Right forelimb (tissue), 1 donor: ENCODE measurements at regions not wholly inside any gene's neighbourhood (a gene's known extent, or its start where the extent isn't known, plus 50 kb on each side); places are given as distances from the start of the nearest gene placed in this dataset.

Experiments
- DNase-seq: peaks from one replicate; pipeline ENCODE4 v3.0.0-alpha.2; 2018

DNA sequence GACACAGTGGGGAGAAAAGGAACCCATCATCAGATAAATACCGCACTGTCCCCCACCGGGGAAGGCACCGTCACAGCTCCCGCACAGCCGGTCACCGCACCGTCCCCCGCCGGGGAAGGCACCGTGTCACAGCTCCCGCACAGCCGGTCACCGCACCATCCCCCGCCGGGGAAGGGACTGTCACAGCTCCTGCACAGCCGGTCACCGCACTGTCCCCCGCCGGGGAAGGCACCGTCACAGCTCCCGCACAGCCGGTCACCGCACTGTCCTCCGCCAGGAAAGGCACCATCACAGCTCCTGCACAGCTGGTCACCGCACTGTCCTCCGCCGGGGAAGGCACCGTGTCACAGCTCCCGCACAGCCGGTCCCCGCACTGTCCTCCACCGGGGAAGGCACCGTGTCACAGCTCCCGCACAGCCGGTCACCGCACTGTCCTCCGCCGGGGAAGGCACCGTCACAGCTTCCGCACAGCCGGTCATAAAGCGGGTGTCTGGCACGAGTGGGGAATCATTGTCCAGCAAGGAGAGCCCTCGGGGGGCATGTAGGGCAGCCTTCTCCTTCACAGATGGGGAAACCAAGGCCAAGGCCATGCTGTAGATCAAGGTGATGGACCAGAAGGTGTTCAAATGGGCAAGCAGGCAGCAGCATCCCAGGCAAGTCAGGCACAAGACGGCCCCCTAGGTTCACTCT, 280.1 kb downstream of the NPHP4 start:
- no peak for DNase-seq

DNA sequence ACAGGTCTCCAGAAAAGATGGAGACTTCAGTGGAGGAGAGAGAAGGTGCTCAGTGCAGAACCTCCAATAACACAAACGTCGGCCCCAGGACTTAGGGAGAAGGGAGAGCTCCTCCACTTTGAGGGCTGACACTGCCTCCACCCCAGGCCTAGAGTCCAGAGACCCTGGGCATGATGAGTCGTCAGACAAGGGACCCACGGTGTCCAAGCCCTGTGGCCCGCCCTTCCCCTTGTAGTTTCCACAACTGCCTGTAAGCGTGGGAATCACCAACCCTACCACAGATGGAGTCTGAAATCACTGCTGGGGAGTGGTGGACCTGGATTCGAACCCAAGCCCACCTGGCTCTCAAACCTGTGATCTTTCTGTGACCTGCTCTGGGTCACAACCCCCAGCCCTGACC, 281.1 kb downstream of the NPHP4 start:
- DNase-seq = no peak

DNA sequence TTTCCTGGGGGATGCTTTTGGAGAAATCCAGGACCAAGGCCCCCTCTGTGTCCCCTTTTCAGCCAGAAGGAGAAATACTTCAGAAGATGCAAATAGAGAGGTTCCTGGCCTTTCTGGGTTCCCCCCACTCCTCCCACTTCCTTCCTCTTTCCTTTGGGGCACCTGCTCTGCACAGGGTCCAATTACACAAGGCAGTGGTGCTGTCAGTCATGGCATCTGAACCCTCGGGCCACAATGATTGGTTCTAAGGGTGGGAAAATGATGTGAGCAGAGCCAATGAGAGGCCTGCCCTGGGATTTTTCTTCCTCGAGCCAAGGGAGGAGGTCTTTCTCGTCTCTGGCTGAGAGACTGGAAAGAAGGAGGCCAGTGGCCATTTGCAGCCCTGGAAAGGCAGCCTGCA, 282.2 kb downstream of the NPHP4 start:
- peak; percentile 26 for DNase-seq

DNA sequence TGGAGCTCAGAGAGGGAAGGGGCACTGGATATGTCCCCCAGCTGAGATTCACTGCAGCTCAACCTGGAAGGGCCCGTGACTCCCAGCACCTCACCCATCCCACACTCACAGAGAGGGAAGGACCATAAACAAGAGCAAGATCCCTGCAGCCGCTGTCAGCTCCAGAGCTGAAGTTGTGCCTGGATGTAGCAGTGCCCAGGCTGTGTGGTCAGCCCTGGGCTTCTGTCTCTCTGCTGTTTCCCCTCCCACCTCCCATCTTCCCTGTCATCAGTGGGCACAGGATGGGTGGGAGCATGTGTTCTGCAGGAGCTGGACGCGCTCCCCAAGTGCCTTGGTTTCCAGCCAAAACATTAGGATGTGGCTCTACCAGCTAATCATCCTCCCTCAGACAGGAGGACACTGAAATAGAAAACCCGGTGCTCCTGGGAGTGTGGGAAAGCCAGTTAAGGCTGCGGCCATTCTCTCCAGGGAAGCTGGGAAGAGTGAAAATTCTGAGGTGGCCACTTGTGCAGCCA, 282.7 kb downstream of the NPHP4 start:
- peak; percentile 36 for DNase-seq

DNA sequence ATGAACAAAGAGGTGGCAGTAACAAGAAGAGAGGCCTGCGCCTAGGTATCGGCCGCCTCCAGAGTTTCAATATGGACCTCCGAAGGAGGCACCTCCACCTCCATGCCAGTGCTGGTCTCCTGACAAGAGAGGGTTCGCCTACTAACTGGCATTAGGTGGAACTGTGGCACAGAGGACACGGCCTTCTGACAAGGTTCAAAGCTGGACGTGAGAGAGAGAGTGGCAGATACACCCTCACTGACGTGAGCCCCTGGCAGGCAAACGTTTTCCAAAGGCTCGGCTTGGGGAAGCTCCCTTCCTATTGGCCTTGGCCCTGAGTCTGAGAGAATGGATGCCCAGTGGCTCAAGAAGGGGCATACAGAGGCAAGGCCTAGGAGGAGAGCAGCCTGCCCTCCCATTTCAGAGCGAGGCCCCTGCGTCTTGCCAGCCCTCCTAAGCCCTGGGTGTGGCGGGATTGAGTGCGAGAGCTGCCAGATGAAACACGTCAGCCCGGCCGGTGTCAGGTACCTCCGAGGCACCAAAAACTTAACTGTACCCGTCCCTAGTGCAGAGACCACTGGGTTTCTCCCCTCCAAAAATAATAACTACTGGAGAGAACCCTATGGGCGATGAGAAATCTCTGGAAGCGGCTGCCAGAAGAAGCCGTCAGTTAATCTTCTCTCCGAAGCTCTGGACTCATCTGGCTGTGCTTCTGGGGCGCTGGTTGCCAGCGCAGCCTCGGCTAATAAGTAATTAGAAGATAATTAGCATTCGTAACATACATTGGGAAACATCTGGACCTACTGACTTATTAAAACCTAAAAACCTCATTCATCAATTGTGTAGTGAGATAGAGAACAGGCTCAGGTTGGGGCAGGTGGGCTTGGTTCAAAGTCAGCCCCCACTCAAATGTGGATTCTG, 283.6 kb downstream of the NPHP4 start:
- DNase-seq = peak; percentile 27

DNA sequence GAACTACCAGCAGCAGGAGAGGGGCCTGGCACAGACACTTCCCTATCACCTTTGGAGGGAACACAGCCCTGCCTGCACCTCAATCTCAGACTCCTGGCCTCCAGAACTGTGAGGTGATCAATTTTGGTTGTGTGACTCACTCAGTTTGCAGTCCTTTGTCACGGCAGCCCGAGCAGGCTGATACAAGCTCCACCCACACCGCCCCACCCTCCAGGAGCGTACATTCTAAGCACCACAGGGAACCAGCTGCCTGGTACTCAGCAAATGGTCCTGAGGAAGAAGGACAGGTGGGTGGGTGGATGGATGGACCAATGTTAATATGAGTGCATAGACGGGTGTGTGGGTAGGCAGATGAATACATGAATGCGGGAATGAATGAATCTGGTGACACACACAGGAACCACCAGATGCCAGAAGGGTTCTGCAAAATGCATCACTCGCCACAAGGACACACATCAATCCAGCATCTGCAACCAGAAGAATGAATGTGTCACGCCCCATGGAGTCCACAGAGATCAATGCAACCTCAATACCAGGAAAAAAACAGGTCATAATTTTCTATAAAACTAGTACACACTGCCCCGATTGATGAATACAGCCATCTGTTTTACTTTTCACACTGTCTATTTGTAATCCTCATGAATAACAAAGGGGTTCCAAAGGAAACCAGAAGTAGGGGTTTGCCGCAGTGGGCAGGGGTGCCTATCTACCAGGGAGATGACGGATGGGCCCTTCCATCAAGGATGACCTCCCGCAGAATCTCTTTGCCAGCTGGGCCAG, 284.5 kb downstream of the NPHP4 start:
- DNase-seq = peak; percentile 20

DNA sequence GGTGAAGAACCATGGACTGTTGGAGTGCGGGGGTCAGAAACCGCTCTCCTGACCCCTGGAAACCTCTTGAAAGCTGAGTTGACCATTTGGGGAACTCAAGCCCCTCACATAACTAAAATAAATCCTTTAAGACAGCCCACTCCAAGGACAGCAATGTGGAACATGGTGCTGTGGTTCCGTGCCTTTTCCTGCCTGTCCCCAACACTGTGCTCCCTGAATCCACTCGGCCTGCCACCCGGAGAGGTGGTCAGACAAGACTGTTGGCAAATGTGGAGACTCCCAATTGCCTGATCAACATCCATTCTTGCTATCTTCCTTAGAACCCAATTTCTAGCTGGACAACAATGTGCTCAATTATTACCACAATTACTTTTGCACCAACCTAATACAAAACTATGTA, 286.0 kb downstream of the NPHP4 start:
- DNase-seq = no peak

DNA sequence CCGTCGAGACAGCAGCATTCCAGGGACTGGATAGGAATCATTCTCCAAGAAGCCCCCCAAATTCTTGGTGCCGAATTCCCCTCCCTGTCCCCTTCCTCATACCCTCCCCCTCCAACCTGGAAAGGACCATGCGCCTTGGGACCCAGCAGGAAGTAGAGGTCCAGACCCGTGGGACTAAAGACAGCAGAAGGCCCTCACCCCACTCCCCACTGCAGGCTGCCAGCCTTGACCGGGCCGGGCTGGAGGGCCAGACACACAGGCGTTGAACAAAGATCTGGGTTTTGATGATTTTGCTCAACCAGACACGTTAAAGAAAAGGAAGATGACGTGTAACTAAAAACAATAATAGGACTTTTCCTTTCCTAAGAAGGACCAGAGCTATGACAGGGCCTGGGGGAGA, 286.5 kb downstream of the NPHP4 start:
- no peak for DNase-seq

DNA sequence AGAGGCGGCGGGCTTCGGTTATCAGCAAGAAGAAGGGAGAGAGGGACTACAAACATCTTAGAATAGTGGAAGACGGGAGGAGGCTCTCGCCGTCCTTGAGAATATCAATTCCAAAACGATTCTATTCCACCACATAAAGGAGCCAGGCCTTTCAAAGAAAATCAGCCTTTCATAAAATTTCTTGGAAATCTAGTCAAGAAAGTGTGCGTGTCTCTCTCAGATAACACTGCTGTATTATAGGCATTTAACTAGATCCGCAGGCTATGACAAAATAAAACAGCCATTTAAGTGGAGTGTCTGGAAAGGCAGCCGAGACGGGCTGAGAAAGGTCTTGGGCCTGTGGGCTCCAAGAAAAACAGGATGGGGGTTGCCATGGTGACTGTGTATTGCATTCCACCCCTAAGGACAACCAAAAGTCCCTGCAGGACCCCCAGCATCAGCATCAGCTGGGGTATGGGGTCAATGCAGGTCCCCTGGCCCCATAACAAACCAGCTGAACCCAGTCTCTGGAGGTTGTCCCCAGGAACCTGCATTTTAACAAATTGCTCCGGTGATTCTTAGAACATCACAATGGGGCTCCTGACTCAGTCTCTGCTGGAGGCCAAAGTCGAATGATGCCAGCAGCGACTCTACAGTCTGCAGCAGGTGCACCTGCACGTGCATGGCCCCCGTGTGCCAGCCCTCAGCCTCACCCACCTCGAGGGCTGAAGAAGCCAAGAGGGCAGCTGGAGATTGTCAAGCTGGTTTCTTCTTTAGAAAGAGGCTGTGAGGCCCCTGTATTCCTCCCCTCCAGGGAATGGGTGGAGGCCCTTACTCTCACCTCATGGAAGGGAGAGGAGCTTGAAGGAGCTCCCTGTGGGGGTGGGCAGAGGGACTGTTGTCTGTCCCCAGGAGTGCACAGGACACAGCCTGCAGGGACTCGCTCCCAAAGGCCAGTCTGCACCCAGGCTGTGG, 287.4 kb downstream of the NPHP4 start:
- DNase-seq = peak; percentile 6

DNA sequence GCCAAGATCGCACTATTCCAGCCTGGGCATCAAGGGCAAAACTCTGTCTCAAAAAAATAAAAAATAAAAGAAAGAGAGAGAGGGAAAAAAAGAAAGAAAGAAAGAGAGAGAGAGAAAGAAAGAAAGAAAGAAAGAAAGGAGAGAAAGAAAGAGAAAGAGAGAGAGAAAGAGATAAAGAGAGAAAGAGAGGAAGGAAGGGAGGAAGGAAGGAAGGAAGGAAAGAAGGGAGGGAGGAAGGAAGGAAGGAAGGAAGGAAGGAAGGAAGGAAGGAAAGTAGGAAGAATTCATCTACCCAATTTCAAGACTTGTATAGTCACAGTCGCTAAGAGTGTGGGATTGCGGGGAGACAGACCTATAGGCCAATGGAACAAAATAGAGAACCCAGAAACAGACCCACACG, 290.6 kb downstream of the NPHP4 start:
- DNase-seq = no peak

DNA sequence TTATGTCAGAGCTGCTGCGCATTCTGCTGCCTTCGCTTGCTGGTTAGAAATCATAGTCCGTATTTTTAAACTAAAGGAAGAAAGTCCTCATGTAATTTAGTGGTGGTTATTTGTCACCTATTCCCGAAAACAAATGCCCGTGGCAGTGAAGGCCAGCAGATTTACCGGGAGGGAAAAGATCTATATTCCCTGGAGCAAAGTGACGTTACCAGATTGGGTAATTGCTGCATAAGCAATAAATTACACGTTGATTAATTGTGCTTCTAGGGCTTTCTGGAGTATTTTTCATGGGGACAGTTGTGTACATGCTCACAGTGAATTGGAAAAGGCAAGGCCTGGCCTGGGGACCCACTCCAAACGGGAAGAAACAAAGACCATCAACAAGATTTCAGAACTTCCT, 298.7 kb downstream of the NPHP4 start:
- DNase-seq = no peak

DNA sequence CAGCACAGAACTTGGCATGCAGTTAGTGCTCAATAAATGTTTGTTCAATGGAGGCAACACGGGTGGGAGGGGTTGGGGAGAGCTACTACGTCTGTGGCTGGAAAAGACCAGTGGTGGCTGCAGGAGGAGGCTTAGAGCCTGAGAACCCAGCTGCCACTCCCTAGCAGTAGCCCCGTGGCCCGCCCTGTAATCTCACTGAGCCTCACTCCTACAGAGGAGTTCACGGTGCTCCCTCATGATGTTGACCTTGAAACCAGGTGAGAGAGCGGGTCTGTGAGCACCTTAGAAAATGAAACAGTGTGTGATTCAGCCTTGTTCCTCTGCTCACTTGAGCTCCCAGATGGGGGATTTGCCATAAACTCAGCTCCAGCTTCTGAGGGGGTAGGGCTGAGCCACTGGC, 299.6 kb downstream of the NPHP4 start:
- no peak for DNase-seq

DNA sequence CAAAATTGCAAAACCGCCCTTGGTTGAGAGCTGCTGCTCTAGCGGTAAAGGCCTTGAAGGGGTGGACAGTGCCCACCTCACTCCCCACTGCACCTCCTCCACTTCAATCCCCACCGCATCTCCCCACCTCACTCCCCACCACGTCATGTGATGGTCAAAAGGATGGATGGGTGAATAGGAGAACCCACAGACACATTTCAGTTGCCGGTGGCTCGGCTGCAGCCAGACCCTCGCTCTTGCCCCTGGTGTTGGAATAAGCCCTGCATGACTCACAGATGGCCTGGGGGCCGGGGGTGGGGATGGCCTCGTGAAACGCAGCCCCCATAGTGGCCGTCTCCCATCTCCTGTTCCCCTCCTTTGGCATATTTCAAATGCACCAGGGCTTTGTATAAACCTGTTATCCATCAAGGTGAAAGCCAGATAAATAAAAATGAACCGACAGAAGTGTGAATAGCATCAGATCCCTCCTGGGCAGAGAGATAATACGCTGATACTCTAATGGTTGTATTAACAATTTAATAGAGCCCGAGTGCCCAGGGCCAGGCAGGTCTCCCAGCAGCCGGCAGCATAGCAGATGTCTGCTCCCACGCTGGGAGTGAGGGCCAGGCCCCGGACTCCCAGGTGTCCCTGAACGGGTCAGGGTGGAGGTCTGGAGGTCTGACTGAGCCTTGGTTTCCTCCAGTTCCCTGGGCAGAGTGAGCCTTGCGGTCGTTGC, 300.3 kb downstream of the NPHP4 start:
- no peak for DNase-seq

DNA sequence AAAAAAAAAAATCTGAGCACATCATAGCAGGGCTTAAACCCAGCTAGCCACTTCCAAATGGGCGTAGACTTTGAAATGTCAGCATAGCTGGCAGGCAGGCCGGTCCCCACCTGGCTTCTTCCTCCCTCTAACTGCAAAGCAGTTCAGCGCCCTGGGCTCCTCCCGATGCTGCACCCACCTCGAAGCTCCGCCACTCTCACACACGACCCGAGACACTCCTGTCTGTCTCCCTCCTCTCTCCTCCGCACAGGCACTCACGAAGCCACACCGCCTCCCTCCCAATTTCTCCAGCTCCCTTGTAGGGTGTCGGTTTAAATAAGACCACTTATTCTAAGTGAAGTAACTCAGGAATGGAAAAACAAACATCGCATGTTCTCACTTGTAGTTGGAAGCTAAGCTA, 301.3 kb downstream of the NPHP4 start:
- no peak for DNase-seq

DNA sequence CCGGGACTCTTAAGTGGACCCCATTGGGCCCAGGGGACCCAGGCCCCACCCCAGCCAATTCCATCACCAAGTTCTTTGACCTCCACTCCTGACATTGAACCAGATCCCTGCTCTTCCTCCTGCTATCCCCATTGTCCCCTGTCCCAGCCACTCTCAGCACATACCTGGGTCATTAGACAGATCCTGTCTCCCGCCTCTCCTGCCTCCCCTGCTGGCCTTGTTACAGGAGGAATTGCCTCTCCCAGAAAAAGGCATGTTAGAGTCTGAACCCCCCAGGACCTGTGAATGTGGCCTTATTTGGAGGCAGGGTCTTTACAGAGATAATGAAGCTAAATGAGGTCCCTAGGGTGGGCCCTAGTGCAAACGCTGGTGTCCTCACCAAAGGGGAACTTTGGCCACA, 301.9 kb downstream of the NPHP4 start:
- no peak for DNase-seq

DNA sequence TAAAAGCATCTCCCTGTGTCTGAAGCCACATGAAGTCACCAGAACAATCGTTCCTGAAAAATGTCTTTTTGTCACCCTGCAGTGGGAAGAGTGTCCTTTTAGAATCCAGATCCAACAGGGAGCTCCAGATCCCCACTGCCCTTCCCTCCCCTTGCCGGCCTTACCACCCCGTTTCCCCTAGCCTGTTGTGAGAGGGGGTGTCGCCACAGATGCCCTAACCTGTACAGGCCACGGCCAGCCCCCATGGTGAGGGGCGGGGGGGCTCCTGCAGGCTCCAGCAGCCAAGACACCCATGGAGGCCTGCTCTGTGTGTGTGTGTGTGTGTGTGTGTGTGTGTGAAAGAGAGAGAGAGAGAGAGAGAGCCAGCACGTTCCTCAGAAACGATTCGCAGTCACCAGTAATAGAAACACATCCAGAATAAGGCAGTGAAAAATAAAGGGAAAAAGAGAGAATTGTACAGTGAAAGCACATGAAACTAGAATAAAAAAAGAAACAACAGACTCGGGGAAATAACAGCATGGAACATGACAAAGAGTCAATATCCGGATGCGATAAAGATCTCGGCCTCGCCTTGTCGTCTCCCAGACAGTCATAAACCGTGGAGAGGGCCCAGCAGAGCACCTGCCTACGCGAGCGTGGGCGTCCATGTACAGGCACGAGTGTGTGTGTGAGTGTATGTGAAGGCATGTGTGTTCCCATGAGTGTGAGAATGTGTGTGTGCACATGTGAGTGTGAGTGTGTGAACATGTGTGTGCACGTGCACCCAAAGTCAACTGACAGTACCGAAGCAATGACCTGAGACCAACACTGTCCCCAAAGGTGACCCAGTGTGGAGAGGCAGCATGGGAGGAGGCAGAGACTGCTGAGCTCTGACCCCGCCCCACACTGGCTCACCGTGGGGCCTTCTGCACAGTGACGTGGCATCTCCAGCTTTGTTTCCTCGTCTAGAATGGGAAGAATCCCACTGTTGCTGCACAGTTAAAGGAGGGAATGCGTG, 303.8 kb downstream of the NPHP4 start:
- no peak for DNase-seq

DNA sequence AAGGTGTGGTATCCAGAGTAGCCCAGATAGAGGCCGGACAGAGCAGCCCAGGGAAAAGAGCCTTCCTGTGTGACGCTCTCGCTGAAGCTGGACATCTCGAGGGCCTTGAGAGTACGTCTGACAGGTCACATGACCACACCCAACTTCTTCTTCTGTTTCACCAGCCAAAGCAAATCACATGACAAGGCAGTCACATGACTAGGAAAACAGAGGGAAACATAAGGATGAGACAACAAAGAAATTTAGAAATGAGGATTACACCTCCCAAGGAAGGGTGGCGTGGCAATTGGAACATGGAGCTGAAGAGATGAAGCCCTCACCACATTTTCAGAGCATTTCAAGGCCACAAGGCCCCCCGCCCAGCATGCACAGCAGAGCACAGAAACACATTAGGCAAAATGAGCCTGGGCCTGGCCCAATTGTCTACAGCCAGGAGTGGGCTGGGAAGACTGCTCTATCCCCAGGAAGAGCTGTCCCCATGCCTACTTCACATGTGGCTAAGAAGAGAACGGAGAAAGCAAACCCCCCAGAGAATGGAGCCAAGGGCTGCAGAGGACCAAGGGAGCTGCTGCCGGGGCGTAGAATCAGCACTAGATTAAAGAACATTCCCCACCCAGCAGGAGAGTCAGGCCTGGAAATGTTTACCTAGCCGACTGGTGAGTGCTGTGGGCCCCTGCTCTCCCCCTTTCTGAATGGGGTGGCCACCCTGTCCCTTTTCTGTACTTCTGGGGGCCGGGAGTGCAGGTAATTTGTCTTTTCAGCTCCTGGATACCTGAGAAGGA, 305.1 kb downstream of the NPHP4 start:
- no peak for DNase-seq

DNA sequence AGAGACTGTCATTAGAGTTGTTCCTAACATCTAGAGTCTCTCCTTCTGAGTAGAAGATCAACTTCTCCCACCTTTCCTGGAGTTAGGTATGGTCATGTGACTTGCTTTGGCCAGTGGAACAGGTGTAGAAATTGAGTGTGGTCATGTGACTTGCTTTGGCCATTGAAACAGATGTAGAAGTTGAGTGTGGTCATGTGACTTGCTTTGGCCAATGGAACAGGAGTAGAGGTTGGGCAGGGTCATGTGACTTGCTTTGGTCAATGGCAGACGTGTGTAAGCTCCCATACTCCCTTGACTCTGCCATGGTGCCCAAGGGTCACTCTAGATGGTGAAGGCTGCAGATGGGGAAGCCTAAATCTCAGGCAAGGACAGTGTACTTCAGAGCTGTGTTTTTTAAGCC, 306.0 kb downstream of the NPHP4 start:
- DNase-seq = no peak

DNA sequence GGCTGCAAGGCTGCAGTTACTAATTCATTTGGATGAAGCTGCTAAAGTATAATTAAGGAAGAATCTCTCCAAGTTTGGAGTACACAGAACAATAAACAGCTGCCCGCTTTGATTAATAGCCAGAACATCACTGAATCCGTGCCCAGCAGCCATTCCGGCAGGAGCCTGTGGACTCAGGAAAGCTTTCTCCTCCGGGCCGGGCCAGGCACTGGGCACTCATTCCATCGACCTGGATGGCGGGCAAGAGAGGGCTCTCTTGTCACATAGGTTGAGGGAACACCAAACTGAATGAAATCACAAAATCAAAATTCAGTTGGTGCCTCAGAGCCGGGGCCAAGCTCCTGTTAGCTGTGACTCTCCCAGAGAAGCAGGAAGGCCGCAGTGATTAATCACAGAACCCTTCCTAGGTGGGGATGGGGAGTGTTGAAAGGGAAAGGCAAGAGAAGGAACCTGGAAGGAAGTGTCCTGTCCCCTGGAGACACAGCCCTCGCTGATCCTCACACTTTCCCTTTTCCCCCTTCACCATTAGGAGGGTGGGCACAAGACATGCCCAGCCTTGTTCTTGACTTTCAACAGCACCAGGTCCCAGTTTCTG, 306.7 kb downstream of the NPHP4 start:
- DNase-seq = no peak
